GM19023 (cell line): ENCODE measurements at regions not wholly inside any gene's neighbourhood (a gene's known extent, or its start where the extent isn't known, plus 50 kb on each side); places are given as distances from the start of the nearest gene placed in this dataset.

Source experiments
- ATAC-seq: cut with Tn5 transposase; IDR thresholded peaks from one replicate; pipeline ENCODE4 v1.9.1; 2021; ENCODE audit warnings: mild to moderate bottlenecking, moderate library complexity; ENCODE audit not compliant: unreplicated experiment

GRCh38 chr14:38425324-38425976, 169.6 kb upstream of the CLEC14A start:
- ATAC-seq, result no peak

GRCh38 chr14:38420048-38420447, 164.2 kb upstream of the CLEC14A start:
- no peak for ATAC-seq

- no peak for ATAC-seq
Measured at GRCh38 chr14:38419579-38419978, 163.7 kb upstream of the CLEC14A start.

- no peak for ATAC-seq
Measured at GRCh38 chr14:38412654-38413053, 156.8 kb upstream of the CLEC14A start.

- ATAC-seq, result no peak
Measured at GRCh38 chr14:38410442-38410841, 154.5 kb upstream of the CLEC14A start.

GRCh38 chr14:38409071-38409705, 153.3 kb upstream of the CLEC14A start:
- ATAC-seq, result no peak

- no peak for ATAC-seq
Measured at GRCh38 chr14:38405851-38406635, 150.2 kb upstream of the CLEC14A start.

GRCh38 chr14:38404616-38405015, 148.7 kb upstream of the CLEC14A start:
- no peak for ATAC-seq

- no peak for ATAC-seq
Measured at GRCh38 chr14:38404100-38404541, 148.2 kb upstream of the CLEC14A start.

- no peak for ATAC-seq
Measured at GRCh38 chr14:38400751-38401150, 144.9 kb upstream of the CLEC14A start.

- no peak for ATAC-seq
Measured at GRCh38 chr14:38399652-38400051, 143.8 kb upstream of the CLEC14A start.

- no peak for ATAC-seq
Measured at GRCh38 chr14:38394767-38395166, 138.9 kb upstream of the CLEC14A start.

- no peak for ATAC-seq
Measured at GRCh38 chr14:38394064-38394463, 138.2 kb upstream of the CLEC14A start.

GRCh38 chr14:38391334-38391733, 135.4 kb upstream of the CLEC14A start:
- no peak for ATAC-seq

- no peak for ATAC-seq
Measured at GRCh38 chr14:38389681-38390080, 133.8 kb upstream of the CLEC14A start.

GRCh38 chr14:38387821-38388220, 131.9 kb upstream of the CLEC14A start:
- no peak for ATAC-seq

- no peak for ATAC-seq
Measured at GRCh38 chr14:38385836-38386235, 129.9 kb upstream of the CLEC14A start.

GRCh38 chr14:38385343-38385742, 129.4 kb upstream of the CLEC14A start:
- no peak for ATAC-seq

GRCh38 chr14:38384741-38385140, 128.8 kb upstream of the CLEC14A start:
- ATAC-seq, result no peak

- ATAC-seq, result no peak
Measured at GRCh38 chr14:38367922-38368321, 112.0 kb upstream of the CLEC14A start.

GRCh38 chr14:38366374-38366773, 110.5 kb upstream of the CLEC14A start:
- ATAC-seq, result no peak

- ATAC-seq, result no peak
Measured at GRCh38 chr14:38363217-38363616, 107.3 kb upstream of the CLEC14A start.
